Activated naive CD4-positive, alpha-beta T cell treated with anti-CD3 and anti-CD28 coated beads, Interleukin-2, amount 50 U/mL, for 72 hours (primary cell): ENCODE measurements at regions not wholly inside any gene's neighbourhood (a gene's known extent, or its start where the extent isn't known, plus 50 kb on each side); places are given as distances from the start of the nearest gene placed in this dataset.

Experiments
- ATAC-seq, 2 donors: fragments of 150-1000 bp; cut with Tn5 transposase; 2 replicates each; pipeline ENCODE4 v1.10.0; 2021; ENCODE audit warnings: mild to moderate bottlenecking in 2 of 2, moderate library complexity in 2 of 2
- DNase-seq, 2 donors: peaks; one replicate each; pipeline ENCODE4 v3.0.0; 2021 to 2022; ENCODE audit warnings: low spot score in 2 of 2
- H3K27ac Mint-ChIP-seq, 2 donors: one replicate each; pipeline ENCODE4 v1.8.0; 2022; ENCODE audit warnings: mild to moderate bottlenecking in 2 of 2, mixed read lengths in 2 of 2
- H3K36me3 Mint-ChIP-seq, 2 donors: one replicate each; pipeline ENCODE4 v1.8.0; 2022; ENCODE audit warnings: mixed read lengths in 2 of 2
- H3K9me3 Mint-ChIP-seq, 2 donors: one replicate each; pipeline ENCODE4 v1.8.0; 2022; ENCODE audit warnings: mixed read lengths in 2 of 2

DNA sequence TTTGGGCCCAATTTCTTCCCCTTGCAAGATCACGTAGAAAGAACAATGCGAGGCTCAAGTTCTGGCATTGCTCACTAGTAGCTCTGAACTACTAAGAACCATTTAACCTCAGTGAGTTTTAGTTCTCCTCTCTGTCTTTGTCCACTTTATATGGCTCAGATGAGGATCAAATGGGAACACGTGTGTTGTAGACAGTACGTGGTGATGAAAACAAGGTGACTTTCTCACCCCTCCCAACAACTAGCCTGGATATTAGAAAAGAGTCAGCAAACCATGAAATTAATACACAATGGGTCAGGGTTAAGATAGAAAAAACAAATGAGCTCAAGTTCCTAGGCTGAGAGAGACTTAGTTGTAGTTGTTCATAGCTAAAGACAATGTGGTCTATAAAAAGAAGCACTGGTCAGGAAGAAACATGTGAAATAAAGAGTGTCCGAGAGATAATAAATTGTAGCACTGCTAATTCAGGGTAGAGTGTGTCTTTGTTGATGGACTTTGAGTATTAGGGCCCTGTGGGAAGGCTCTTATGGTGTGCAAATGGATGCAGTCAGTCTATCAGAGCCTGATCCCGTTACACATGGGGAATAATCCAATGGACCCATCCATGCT, 417.0 kb downstream of the HAPSTR1 start:
- H3K9me3 Mint-ChIP-seq, result peaks cover 12 to 29% of the 10 kb centered on the region in 2 donors
- peaks cover 0 to 5% of the 10 kb centered on the region in 2 donors for H3K36me3 Mint-ChIP-seq
- no peak for ATAC-seq
- no peak overlapping the region for H3K27ac Mint-ChIP-seq
- no peak for DNase-seq

DNA sequence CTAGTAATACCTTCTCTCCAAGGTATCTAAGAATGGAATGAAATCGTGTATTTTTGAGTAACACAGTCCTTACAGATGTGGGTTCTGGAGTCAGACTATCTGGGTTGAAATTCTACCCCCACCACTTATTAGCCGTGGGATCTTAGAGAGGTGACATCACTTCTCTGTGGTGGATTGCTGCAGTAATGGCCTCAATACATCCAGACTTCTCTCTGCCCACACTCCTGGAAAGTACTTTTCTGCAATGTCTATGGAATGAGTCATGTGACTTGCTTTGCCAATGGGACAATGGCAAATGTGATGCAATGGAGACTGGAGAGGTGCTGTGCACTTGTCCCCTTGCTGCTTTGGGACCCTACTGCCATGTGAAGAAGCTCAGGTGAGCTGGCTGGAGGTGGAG, 418.2 kb downstream of the HAPSTR1 start:
- Mint-ChIP-seq H3K27ac (no peak overlapping the region), H3K9me3 (peaks cover 16 to 27% of the 10 kb centered on the region in 2 donors), H3K36me3 (peaks cover 0 to 5% of the 10 kb centered on the region in 2 donors)
- no peak for ATAC-seq
- no peak for DNase-seq

DNA sequence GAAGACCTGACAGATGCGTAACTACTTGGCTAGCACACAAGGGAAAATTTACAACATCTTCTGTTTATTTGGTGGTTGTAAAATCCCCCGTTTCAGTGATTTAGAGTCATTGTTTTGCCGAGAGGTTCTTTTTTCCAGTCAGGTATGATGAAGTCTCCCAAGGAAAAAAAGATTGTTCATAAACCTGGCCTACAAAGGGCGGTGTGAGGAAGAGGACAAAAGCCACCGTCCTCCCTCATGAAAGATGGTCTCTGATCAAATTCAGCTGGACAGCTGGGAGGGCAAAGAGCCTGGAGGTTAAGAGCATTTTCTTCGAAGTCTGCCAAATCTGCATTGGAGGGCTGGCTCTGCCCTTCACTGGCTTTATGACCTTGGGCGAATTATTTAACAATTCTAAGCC, 419.9 kb downstream of the HAPSTR1 start:
- H3K27ac Mint-ChIP-seq, result no peak overlapping the region
- peaks cover 23 to 38% of the 10 kb centered on the region in 2 donors for H3K9me3 Mint-ChIP-seq
- H3K36me3 Mint-ChIP-seq, result peaks cover 0 to 5% of the 10 kb centered on the region in 2 donors
- no peak for DNase-seq
- no peak for ATAC-seq

DNA sequence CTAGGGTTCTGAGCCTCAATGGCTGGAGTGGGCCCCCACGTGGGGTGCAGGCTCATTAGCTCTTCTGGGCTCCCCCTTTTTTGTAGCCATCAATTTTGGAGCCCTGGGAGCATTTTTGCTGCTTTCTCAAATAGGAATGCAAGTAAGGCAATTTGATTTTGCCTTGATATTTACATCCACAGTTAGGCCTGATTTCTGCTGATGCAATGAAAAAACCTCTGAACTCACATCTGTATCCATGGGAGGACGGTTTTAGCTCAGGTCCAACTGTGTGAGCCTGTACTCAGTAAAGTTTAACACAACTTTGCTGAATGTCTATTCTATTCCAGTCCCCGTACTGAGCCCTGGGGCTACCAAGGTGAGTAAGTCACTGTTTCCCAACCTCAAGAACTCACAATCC, 425.0 kb downstream of the HAPSTR1 start:
- no peak for DNase-seq
- Mint-ChIP-seq H3K27ac (no peak overlapping the region), H3K36me3 (peaks cover 0 to 4% of the 10 kb centered on the region in 2 donors), H3K9me3 (peaks cover 17 to 24% of the 10 kb centered on the region in 2 donors)
- ATAC-seq, result no peak

DNA sequence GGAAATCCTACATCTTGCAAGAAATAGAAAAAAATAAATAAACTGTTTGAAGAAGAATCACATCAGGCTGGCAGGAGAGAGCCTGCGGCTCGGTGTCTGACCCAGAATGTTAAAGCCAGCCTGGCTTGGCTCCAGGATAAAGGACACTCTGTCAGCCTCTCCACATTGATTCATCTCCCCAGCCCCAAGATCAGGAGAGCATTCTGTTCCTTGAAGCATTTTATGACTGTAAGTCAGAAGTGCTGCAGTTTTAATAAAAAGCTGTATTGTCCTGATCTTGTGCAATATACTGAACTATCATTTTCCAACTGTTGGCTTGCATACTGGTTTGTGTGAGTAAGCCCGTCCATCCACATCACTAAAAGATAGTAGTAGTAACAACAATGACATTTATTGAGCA, 426.6 kb downstream of the HAPSTR1 start:
- H3K36me3 Mint-ChIP-seq, result no peaks in the 10 kb centered on the region
- no peak overlapping the region for H3K27ac Mint-ChIP-seq
- peaks cover 17 to 19% of the 10 kb centered on the region in 2 donors for H3K9me3 Mint-ChIP-seq
- no peak for DNase-seq
- no peak for ATAC-seq

DNA sequence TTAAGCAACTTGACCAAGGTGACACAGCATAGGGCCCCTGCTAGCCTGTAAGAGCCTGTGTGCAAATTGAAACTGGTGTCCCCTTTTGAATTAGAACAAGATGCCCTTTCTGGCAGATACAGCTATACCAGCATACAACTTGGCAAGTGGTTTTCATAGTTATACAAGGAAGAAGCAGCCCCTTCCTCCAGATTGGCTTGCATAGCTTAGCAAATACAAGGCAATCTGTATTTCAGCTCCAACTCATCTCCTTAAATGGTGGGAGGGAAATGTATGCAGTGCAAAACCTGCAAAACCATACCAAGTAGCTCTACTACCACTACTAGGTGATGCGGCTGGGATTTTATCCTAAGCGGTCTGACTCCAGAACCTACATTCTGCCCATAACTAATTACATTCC, 427.1 kb downstream of the HAPSTR1 start:
- DNase-seq (no peak), ATAC-seq (no peak)
- peaks cover 14 to 15% of the 10 kb centered on the region in 2 donors for H3K9me3 Mint-ChIP-seq
- H3K27ac Mint-ChIP-seq, result no peak overlapping the region
- H3K36me3 Mint-ChIP-seq, result no peaks in the 10 kb centered on the region

DNA sequence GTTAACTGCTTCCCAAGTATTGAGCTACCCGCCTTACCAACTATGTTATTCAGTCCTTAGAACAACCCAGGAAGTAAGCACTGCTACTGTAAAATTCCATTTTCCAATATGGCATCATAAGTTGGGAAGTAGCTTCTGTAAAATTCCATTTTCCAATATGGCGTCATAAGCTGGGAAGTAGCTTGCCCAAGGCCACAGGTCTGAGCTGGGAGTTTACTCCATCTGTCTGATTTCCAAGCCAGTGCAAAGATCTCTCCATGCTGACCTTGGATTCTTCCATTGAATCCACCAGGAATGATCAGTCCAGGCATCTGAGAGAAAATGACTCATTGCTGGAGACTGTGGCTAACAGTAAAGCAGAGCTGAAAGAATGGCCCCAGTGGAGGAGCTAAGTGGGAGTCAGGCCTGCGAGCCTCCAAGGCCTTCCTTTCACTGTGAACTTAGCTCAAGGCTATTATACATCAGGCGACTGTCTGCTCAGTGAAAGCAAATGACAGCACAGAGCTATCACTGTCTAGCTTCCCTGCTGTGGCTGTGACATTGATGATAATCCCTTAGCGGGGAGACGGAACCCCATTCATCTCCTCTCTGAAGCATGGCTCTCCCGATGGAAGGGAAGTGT, 430.4 kb downstream of the HAPSTR1 start:
- Mint-ChIP-seq H3K27ac (no peak overlapping the region), H3K9me3 (peaks cover 14 to 20% of the 10 kb centered on the region in 2 donors), H3K36me3 (no peaks in the 10 kb centered on the region)
- no peak for DNase-seq
- ATAC-seq, result no peak

DNA sequence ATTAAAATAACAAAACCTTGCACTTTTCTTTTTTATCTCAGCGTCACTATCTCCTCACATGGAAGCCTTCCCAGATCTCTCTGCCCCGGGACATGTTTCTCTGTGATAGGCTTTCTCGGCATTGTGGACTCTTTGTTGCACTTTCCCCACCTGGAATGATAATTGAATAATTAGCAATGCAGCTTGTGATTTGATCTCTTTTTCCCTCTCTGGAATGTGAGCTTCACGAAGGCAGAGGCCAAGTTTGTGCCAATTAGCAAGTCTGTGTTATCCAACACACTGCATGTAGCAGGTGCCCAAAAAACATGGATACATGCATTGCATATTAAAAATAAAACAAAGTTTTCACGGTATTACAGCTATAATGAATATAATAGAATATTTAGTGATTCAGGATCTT, 431.2 kb downstream of the HAPSTR1 start:
- ATAC-seq (no peak), DNase-seq (no peak)
- no peak overlapping the region for H3K27ac Mint-ChIP-seq
- H3K36me3 Mint-ChIP-seq, result no peaks in the 10 kb centered on the region
- peaks cover 14 to 20% of the 10 kb centered on the region in 2 donors for H3K9me3 Mint-ChIP-seq

DNA sequence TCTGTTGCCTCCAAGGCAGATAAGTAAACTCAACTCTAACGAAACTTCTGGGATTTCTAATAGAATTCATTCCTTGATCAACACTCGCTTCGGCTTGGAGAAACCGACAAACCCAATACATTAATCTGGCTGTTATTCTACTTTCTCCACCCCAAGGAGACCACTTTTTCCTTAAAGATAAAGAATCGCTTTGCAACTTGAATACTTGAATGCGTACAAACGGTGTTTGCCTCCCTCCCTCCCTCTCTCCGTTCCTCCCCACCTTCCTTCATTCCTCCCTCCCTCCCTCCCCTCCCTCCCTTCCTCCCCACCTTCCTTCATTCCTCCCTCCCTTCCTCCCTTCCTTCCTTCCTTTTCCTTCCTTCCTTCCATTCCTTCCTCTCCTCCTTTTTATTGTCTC, 432.6 kb downstream of the HAPSTR1 start:
- no peak for DNase-seq
- ATAC-seq, result no peak
- Mint-ChIP-seq H3K27ac (no peak overlapping the region), H3K9me3 (peaks cover 14 to 20% of the 10 kb centered on the region in 2 donors), H3K36me3 (no peaks in the 10 kb centered on the region)

DNA sequence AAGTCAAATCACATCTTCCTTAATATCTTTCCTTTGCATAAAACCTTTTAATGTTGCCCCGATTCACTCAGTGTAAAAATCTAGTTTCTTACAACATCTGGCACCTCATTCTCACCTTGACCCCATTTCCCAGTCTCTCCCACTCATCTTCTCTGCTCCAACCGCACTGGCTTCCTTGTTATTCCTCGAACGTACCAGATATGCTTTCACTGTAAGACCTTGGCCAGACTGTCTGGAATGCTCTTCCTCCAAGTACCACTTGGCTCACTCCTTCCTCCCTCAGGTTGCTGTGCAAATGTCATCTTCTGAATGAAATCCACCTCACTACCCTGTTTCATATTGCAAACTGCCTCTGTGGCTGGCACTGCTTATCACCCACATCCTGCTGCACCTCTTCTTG, 433.6 kb downstream of the HAPSTR1 start:
- H3K27ac Mint-ChIP-seq, result no peak overlapping the region
- H3K36me3 Mint-ChIP-seq, result no peaks in the 10 kb centered on the region
- H3K9me3 Mint-ChIP-seq, result peaks cover 14 to 20% of the 10 kb centered on the region in 2 donors
- DNase-seq (no peak), ATAC-seq (no peak)

DNA sequence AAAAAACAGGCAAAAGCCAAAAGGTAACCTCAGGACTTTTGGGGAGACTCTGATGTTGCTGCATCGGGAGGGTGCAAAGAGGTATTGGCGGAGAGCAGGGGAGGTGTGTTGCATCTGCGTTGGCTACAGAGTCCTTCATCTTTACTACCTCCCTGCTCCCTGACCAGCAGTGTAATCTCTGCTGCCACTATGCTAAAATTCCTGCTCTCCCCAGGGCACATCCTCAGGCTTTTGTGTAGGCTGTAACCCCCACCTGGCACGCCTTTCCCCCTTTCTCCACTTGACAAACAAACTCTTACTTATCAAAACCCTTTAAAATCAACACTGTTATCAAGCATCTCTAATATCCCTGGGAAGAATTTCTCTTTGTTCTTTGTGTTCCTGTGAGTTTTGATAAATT, 435.3 kb downstream of the HAPSTR1 start:
- no peak for DNase-seq
- no peaks in the 10 kb centered on the region for H3K36me3 Mint-ChIP-seq
- H3K9me3 Mint-ChIP-seq, result peaks cover 10 to 20% of the 10 kb centered on the region in 2 donors
- H3K27ac Mint-ChIP-seq, result no peak overlapping the region
- no peak for ATAC-seq

DNA sequence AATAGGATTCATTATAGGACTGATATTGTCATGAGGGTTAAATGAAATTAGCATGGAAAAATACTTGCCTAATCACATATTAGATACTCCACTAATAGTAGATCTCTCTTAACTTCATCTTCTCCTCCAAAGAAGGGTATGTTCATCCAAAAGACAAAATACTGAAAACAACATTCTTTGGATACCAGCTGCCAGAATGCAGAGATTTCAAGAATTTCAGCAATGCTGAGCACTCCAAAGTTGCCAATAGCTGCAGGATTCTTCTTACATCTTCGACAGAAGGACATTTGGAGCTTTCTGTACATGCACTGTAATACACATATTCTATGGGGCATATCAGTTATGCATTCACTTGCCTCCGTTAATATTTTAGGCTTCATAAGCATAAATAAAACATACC, 436.5 kb downstream of the HAPSTR1 start:
- Mint-ChIP-seq H3K27ac (no peak overlapping the region), H3K36me3 (no peaks in the 10 kb centered on the region), H3K9me3 (peaks cover 13 to 20% of the 10 kb centered on the region in 2 donors)
- DNase-seq, result no peak
- no peak for ATAC-seq

DNA sequence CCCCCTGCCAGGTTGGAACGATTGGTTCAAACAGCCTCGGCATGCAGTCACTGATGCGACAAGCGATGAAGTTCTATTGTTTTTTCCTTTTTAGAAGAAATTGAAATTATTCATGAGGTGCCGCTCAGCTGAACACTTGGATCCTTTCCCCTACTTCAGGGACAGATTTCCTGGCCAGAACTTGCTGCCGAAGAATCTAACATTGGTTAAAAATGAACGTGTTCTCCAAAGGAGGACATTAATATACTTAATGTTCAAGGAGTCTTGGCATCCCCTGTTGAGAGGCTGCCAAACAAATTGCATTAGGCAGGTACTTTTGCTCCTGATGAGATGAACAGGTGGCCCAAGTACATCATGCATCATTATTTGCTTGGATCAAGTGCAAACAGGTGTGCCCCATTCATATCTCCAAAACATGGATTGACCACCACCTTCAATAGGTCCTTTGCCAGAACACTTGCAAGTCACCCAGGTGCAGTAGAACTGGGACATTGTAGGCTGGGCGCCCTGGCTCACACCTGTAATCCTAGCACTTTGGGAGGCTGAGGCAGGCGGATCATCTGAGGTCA, 437.2 kb downstream of the HAPSTR1 start:
- H3K9me3 Mint-ChIP-seq, result peaks cover 17 to 23% of the 10 kb centered on the region in 2 donors
- ATAC-seq (no peak), DNase-seq (no peak)
- no peaks in the 10 kb centered on the region for H3K36me3 Mint-ChIP-seq
- no peak overlapping the region for H3K27ac Mint-ChIP-seq

DNA sequence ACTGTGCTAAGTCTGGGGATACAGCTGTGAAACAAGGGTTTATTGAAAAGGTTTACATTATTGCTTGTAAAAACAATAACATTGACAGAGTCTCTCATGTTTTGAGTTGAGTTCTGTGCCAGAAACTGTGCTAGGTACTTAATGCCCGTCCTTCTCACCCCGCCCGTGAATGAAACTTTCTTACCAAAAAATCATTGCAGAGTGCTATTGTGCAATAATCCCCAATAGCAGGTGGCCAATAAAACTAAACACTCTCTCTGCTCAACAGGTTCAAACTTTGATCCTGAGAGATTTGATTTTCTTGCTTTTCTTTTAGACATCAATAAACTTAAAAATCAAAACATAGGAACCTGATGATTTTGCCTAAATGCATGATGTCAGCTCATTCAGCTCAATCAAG, 441.6 kb downstream of the HAPSTR1 start:
- no peak for ATAC-seq
- Mint-ChIP-seq H3K27ac (no peak overlapping the region), H3K9me3 (peaks cover 17 to 18% of the 10 kb centered on the region in 2 donors)

DNA sequence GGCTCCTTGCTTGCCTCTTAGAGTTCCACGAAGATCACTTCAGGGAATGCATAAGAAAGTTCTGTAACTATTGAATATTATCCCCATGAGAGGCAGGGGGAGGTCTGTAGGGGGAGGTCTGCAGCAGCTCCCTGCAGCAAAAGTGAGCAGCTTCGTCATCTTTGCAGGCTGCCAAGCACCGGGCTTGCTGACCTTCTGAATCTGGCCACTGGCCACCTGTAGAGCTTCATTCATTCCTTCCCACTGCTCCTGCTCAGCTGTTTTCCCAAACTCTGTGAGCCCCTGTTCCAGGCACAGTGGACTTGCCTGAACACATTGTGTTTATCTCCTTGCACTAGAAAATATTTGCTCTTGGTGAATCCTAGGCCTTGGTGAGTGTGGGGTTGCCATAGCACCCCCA, 443.3 kb downstream of the HAPSTR1 start:
- DNase-seq (no peak), ATAC-seq (no peak)
- no peaks in the 10 kb centered on the region for H3K36me3 Mint-ChIP-seq
- no peak overlapping the region for H3K27ac Mint-ChIP-seq
- peaks cover 19 to 23% of the 10 kb centered on the region in 2 donors for H3K9me3 Mint-ChIP-seq

More for the DNA sequence above, 441.6 kb downstream of the HAPSTR1 start:
- H3K36me3 Mint-ChIP-seq, result no peaks in the 10 kb centered on the region
- no peak for DNase-seq

DNA sequence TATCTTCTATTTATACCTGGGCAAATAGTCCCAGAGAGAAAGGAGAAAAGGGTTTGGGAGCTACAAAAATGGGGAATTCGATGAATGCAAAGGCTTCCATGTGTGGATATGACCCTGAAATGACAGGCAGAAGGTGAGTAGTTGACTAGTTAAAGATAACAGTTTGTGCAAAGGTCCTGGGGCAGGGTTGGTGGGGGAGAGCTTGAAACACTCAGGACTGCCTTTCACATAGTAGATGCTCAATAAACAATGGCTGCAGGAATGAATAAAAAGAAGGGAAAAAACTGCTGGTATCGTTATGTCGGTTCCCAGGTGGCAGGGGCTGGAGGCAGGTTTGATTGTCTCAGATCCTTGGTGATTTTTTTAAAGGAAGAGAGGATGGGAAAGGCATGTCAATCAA, 445.5 kb downstream of the HAPSTR1 start:
- Mint-ChIP-seq H3K36me3 (no peaks in the 10 kb centered on the region), H3K9me3 (peaks cover 19 to 23% of the 10 kb centered on the region in 2 donors), H3K27ac (no peak overlapping the region)
- DNase-seq (no peak), ATAC-seq (no peak)

DNA sequence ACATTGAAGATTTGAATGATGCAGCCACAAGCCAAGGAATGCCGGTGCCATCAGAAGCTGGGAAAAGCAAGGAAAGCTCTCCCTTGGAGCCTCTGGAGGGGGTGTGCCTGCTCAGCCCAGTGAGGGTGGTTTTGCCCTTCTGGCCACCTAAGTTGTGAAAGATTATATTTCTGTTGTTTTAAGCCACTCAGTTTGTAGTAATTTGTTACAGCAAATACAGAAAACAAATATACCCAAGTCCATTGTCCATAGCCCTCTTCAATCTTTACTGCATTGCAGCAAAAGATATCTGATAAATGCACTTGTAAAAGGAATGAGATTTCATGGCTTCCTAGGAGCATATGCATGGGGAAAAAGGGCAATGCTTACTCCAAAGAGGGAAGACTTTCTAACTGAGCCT, 447.9 kb downstream of the HAPSTR1 start:
- DNase-seq, result no peak
- Mint-ChIP-seq H3K27ac (no peak overlapping the region), H3K9me3 (peaks cover 12 to 20% of the 10 kb centered on the region in 2 donors), H3K36me3 (no peaks in the 10 kb centered on the region)
- ATAC-seq, result no peak

DNA sequence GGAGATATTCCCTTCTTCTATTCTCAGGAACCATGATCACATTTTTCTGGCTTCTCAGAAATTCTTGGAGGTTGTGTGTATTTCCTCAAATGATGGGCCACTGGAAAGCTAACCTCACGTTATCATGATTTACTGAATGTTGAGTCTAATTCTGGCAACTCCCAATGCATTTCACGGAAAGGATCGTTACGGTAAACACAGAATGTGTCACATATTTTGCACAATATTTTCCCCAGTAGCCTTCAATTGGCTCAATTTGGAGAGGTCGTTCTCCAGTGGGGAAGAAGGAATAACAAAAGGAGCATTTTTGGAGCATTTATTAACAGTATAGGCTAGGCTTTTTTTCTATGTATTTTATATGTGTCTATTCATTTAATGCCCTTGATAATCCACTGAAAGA, 450.3 kb downstream of the HAPSTR1 start:
- no peak for ATAC-seq
- Mint-ChIP-seq H3K36me3 (no peaks in the 10 kb centered on the region), H3K27ac (no peak overlapping the region), H3K9me3 (peaks cover 11 to 18% of the 10 kb centered on the region in 2 donors)
- no peak for DNase-seq
